ENCODE measurements at regions not wholly inside any gene's neighbourhood (a gene's known extent, or its start where the extent isn't known, plus 50 kb on each side); places are given as distances from the start of the nearest gene placed in this dataset.

DNA sequence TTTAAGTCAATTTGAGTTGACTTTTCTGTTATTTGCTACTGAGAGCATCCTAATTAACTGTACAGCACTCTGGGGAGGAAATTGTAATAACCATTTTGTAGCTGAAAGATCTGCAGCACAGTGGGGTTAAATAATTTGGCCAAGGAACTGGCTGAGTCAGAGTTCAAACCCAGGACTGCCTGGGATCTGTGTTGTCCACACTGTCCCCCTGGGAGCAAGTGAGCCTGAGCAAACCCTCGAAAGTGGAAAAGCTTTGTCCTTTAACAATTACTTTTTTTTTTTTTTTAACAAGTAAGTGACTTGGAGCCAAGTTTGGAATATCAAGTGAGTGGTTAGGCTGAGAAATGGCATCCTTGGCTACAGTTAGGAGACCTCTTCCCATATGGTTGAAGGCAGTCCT lies 247.2 kb upstream of the CCDC196 start:
- intact Hi-C loops (cut with DNase I; ENCODE audit: low total_unique reads) = no loop called here
- Histone ChIP-seq H3K36me3 (no peaks in the 10 kb centered on the region), H3K4me3 (no peak overlapping the region), H3K9me3 (no peaks in the 10 kb centered on the region), H3K27ac (no peak overlapping the region), H3K27me3 (no peaks in the 10 kb centered on the region), H3K4me1 (no peaks in the 10 kb centered on the region)
- no peak for DNase-seq
- TF ChIP-seq CTCF (IDR thresholded peaks at IDR 0.05) (no peak), POLR2A (IDR thresholded peaks at IDR 0.05) (no peak)

- no peak overlapping the region for H3K4me3 ChIP-seq
- no peak for TF ChIP-seq CTCF (IDR thresholded peaks at IDR 0.05)
- intact Hi-C loops (cut with DNase I; ENCODE audit: low total_unique reads) = no loop called here
- H3K4me1 ChIP-seq = no peaks in the 10 kb centered on the region
- no peaks in the 10 kb centered on the region for H3K27me3 ChIP-seq
- no peak overlapping the region for H3K27ac ChIP-seq
- H3K36me3 ChIP-seq = no peaks in the 10 kb centered on the region
- DNase-seq = no peak
- H3K9me3 ChIP-seq = no peaks in the 10 kb centered on the region
Observed at GRCh38 chr14:66239589-66239988, 246.6 kb upstream of the CCDC196 start.

DNA sequence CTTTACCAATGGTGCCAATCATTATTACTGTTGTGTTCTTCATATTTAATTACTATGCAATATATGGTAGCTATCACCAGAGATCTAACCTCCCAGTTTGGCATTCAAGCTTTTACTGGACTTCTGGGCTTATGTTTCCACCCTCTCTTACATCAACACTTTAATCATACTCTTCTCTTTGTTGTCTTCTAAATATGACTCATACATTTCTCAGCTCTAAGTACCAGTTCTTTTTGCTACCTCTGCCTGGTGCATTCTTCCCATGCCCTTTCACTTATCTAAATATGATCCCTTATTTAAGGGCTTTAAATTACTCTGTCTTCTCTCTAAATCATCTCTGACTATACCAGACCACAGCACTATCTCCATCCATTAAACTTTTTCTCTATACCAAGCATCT lies 246.1 kb upstream of the CCDC196 start:
- TF ChIP-seq POLR2A (IDR thresholded peaks at IDR 0.05) (no peak), CTCF (IDR thresholded peaks at IDR 0.05) (no peak)

DNA sequence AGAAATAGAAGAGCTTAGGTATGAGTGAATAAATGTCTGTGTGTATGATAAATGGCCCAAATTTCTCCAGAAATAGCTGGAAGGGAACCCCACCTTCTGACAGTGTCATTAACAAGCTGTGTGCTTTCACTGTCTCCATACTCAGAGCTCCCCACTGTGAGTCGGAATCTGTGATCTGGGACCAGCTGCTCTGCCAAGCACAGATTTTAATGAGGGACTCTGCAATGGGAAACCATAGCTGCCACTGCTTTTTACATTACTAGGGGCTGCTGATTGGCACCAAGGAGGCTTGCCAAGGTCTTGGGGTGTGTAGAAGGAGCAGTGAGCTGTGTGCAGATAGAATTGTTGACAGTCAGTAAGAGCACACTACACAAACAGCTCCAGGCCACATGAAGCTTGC lies 244.2 kb upstream of the CCDC196 start:
- intact Hi-C loops (cut with DNase I; ENCODE audit: low total_unique reads) = no loop called here
- Histone ChIP-seq H3K36me3 (no peaks in the 10 kb centered on the region), H3K4me1 (no peaks in the 10 kb centered on the region), H3K4me3 (no peak overlapping the region), H3K9me3 (no peaks in the 10 kb centered on the region), H3K27me3 (no peaks in the 10 kb centered on the region), H3K27ac (no peak overlapping the region)
- DNase-seq = no peak
- TF ChIP-seq CTCF (IDR thresholded peaks at IDR 0.05) (no peak), POLR2A (IDR thresholded peaks at IDR 0.05) (no peak)

More for the DNA sequence above, 246.1 kb upstream of the CCDC196 start:
- Histone ChIP-seq H3K9me3 (no peaks in the 10 kb centered on the region), H3K4me1 (no peaks in the 10 kb centered on the region), H3K36me3 (no peaks in the 10 kb centered on the region), H3K27me3 (no peaks in the 10 kb centered on the region), H3K4me3 (no peak overlapping the region), H3K27ac (no peak overlapping the region)
- intact Hi-C loops (cut with DNase I; ENCODE audit: low total_unique reads) = no loop called here
- no peak for DNase-seq

DNA sequence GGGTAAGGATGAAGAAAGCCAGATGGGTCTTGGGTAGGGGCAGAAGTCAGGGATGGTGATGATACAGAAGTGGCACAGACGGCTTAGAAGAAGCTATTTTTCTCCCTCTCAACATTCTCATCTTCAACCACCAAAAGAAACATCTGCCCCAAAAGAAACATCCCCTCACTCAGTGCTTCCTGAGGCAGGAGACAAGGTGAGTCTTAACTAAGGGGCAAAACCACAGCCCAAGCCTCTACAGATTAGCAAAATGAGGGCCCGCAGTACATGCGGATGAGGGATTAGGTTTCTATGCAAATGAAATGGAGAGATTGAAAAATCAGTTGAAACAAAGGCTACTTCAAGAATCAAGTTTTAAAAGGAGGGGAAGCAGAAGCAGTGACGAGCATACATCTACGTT lies 241.3 kb upstream of the CCDC196 start:
- intact Hi-C loops (cut with DNase I; ENCODE audit: low total_unique reads) = no loop called here
- no peak for TF ChIP-seq CTCF (IDR thresholded peaks at IDR 0.05)
- TF ChIP-seq POLR2A (IDR thresholded peaks at IDR 0.05) = no peak
- Histone ChIP-seq H3K4me1 (no peaks in the 10 kb centered on the region), H3K9me3 (no peaks in the 10 kb centered on the region), H3K27ac (no peak overlapping the region), H3K27me3 (no peaks in the 10 kb centered on the region), H3K36me3 (no peaks in the 10 kb centered on the region), H3K4me3 (no peak overlapping the region)
- no peak for DNase-seq

Measured in uterus (tissue), 3 donors.